Activated CD4-positive, CD25-positive, alpha-beta regulatory T cell treated with anti-CD3 and anti-CD28 coated beads, Interleukin-2, amount 50 U/mL, for 72 hours (primary cell): ENCODE measurements at regions not wholly inside any gene's neighbourhood (a gene's known extent, or its start where the extent isn't known, plus 50 kb on each side); places are given as distances from the start of the nearest gene placed in this dataset.

Source experiments
- DNase-seq: peaks from one replicate; pipeline ENCODE4 v3.0.0; 2021

DNA sequence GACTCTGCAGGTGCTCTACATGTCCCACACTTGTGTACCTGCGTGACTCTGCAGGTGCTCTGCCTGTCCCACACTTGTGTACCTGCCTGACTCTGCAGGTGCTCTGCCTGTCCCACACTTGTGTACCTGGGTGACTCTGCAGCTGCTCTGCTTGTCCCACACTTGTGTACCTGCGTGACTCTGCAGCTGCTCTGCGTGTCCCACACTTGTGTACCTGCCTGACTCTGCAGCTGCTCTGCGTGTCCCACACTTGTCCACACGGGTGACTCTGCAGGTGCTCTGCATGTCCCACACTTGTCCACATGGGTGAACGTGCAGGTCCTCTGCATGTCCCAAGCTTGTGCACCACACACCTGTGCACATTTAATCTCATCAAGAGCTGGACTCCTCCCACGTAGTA is 576.7 kb upstream of the SALL3 start:
- DNase-seq: no peak

DNA sequence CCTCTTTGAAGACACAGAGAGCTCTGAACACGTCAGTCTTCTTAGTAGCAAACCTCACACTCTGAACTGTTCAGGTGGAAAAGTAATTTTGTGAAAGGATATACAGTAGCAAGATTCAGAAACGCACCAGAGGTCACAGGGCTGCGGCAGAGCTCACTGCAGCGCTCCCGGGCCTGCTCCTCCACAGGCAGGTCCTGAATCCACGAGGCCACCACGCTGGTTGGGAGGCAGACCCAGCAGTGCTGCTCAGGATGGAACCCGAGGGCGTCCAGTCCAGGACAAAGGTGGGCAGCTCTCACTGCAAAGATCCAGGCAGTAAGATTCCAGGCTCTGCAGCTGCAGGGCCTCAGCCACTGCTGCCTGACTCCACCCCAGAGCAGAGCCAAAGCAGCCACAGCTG is 576.2 kb upstream of the SALL3 start:
- no peak for DNase-seq

DNA sequence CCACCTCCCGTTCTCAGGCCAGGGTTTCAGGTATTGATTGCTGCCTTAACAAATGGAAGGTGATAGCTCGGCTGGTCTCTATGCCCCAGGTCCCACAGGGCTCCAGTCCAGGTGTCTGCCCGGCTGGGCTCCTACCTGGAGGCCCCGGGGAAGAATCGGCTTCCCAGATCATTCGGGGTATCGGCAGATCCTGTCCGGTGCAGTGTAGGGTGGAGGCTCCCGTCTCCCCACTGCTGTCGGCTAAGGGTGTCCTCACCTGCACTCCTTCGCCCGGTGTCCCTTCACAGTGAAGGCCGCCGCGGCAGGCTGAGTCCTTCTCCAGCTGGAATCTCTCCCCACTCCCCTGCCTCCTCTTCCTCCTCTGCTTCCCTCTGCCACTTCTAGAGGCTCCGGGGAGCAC is 573.9 kb upstream of the SALL3 start:
- no peak for DNase-seq

DNA sequence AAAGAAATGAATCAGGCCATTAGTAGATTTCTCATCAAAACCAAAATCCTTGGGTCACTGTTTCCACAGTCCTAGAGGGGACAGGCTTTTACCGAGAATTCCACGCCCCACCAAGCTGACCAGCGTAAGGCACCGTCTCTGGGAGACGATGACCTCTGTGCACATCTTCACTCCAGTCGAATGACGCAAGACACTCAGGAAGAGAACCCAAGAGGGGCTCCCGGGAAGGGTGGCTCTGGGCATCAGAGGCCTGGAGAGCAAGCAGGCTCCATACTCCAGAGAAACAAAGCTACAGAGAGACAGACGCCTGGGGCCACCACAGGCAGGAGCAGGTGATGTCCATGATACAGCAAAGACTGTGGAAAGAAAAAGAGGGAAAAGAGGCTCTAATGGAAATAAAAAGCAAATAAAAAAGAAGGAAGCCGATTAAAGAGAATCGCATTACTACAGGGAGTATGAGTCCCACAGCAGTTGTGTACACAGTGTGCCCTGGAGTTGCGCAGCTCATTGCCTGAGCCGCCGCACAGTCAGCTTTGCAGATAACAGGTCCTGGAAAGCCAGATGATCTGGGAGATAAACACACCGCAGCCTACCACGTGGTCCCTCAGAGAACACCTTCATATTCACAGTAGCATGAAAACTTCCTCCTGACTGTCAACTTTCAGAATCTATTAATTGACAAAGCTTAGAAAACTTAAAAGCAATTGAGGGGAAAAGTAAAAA is 572.7 kb upstream of the SALL3 start:
- no peak for DNase-seq

DNA sequence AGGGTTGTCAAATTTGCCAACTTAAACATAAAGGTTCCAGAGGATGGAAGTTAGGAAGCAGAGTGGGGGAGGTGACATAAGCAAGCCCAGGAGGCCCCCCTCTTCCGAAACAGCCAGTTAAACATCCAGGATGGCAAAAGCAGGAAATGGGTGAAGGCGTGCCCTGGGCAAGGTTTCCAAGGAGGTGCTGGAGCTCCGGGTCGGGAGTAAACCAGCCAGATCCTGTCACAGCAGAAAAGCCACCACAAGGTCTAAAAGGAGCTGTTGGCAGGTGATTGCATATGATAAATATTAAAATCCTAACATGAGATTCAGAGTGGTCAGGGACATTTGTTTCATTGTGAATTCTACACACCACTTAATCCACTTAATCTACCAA is 572.2 kb upstream of the SALL3 start:
- DNase-seq: no peak

DNA sequence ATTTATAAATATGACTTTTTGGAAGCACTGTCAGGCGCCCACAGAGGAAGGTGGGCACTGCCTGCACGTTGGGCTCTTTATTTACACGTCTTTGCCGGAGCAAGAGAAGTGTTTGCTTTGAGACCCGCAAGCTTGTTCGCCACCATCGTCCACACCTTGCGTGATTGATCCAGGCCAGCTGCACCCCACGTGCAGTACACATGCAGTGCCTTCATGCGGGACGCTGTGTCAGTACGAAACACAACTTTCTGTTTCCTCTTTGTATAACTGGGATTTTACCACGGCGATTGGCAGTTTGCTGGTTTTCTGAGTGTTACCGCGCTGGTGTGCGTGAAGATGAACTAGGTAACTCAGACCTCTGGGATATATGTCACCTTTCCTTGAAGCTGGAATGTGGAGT is 571.0 kb upstream of the SALL3 start:
- no peak for DNase-seq

DNA sequence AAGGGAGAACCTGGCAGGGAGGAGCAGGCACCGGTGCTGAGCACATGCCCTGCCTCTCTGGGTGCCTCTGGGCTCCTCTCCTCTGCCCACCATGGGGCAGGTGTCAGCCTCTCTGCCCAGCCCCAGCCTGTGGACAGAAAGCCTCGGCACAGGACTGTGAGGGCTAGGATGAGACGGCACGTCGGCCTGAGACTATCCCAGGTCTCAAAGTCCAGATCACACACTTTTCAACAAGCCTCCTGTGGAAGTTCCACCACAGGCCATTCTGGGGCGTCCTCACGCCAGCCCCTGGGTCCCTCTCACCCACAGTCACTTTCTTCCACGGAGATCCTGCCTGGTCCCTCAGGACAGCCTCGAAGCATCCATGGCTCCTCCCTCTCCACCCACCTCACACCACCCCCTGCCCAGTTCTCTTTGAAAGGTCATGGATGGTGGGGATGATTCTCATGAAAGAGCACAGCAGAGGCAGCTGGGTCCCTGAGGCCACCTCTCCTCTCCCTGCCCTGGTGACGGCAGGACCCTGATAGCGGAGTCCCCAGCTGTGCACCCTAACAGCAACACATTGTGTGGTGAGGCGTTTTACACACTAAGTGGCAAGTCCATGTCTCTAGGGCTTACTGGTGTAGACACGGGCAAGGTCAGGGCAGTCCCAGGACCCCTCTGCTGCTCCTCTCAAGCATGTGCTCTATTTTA is 569.4 kb upstream of the SALL3 start:
- no peak for DNase-seq

DNA sequence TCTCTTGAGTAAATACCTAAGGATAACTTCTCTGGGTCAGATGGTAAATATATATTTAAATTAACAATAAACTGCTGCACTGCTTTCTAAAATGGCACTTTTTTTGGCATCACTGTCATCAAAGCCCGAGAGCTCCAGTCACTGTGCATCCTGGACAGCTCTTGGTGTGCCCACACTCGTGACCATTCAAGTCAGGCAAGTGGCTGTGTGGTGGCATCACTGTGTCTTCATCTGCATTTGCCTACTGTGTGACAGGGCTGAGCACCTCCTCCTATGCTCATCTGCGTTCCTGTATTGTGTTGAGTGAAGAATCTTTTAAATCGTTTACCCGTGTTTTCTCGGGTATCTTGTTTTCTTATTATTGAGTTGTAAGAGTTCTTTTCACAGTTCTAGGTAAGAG is 568.1 kb upstream of the SALL3 start:
- DNase-seq: no peak

DNA sequence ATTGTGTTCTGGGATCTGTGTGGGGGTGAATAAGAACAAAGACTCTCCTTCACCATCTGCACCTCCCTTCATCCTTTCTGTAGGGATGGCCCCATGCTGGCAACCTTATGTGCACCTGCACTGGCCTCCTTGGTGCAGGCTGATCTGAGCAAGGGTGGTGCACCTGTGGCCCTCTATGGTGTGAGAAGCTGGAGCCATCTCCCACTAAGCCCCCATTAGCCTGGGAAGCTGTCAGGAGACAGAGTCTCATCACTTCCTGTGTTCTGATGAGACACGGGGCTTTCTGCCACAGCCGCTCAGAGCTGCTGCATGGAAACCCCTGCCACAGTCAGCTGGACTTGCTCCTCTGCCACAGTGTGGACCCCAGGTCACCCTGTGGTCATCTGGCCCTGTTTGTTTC is 565.3 kb upstream of the SALL3 start:
- no peak for DNase-seq

DNA sequence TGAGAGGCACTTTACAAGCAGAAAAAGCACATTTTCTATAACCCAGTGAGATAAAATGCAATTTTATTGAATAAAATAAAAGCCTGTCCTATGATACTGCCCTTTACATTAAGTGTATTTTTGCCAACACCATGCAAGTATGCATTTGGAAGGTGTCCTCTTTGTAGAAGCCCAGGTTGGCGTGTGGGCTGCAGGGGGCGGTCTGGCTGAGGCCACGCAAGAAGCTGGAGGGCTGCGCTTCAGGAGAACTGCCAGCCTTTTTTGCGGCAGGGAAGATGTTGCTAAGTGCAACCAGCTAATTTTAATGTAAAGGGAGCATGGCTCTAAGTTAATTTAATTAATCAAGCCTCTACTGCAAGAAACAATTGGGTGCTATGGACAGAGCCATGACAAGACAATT is 562.8 kb upstream of the SALL3 start:
- DNase-seq: no peak

DNA sequence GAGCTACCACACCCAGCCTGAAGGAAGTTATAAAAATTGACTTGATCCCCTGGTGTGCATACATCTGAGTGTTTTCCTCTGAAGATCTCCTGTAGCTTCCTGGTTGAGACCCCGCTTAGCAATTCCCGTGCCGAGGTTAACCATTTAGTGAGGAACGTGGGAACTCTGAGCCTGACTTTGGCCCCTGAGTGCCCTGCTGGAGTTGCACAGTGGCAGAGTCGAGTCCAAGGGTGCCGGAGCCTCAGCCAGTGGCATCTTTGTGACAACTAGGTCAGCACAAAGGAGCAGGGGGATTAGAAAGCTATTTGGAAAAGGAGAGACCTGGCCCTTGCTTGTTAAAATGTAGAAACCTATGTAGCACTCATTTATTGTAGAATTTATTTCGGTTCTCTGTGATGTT is 561.2 kb upstream of the SALL3 start:
- no peak for DNase-seq

DNA sequence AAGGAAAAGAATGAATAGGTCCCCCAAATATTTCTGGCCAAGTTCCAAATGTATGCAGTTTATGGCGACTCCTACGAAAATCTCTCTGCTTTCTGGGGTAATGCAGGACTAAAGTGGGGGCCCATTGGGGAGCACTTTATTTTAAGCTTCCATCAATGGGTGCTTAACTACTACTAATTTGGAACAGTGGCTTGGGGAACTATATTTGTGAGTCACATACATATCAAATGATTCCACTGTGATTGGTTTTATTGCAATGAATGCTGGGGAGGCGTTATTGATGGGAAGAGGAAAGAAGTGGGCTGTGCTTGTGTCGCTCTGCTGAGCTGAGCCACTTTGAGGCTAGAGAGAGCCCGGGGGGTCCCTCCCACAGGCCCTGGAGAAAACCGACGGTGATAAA is 560.4 kb upstream of the SALL3 start:
- no peak for DNase-seq

DNA sequence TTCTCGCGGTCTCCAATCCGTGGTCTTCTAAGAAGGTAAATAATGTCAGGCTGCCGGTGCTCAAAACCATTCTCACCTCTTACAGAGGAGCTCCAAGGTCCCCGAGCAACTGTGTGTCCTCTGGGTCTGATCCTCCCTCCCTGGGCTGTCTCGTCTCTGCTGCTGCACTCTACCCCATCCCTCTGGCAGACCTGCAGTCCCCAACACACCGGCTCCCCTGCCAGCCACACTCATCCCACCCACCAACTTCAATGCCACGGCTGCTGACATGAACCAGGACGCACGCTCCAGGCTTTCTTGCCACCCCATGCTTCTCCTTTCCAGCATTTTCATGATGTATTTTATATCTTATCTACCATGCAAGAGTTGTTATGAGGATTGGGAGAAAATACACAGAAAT is 559.5 kb upstream of the SALL3 start:
- no peak for DNase-seq

DNA sequence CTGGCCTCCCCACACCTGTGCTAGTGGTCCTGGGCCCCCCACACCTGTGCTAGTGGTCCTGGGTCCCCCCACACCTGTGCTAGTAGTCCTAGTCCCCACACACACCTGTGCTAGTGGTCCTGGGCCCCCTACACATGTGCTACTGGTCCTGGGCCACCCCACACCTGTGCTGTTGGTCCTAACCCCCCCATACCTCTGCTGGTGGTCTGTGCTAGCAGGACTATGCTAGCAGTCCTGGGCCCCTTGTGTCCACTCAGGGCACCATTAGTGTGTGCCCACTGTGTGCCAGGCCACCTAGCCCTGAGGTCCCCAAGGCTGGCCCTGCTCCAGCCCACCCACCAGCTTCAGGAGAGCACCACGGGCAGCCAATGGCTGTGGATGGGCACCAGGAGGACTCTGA is 558.2 kb upstream of the SALL3 start:
- DNase-seq: no peak

DNA sequence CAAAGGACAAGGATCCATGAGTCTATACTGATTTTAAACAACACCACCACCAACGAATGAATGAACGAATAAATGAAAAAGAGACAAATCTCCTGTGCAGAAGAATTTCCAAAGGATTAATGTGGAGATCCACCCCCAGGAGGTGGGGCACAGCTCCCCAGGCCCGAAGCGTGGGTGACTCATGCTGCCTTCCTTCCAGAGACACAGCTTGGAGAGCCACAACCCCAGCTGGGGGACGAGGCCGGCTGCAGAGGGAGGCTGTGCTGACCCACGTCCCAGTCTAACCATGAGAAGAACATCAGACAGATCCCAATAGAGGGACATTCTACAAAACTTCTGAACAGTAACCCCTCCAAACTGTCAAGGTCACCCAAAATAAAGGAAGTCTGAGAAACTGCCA is 557.3 kb upstream of the SALL3 start:
- DNase-seq: no peak

DNA sequence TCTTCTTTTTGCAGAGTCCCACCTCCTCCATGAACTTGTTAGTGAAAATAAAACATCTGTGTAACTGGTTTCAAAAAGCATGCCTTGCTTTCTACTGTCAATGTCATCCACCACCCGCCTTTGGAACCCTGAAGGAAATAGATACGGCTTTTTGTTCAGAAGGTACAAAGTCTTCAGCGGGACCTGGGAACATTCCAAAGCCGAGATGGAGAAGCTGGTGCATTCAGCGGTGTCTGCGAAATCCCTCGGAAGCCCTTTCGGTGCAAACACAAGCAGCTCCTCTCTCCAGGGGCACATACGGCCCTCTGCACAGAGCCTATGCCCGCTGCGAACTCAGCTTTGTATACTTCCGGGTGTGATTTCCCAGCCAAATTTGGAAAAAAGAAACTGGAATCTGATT is 555.8 kb upstream of the SALL3 start:
- no peak for DNase-seq

DNA sequence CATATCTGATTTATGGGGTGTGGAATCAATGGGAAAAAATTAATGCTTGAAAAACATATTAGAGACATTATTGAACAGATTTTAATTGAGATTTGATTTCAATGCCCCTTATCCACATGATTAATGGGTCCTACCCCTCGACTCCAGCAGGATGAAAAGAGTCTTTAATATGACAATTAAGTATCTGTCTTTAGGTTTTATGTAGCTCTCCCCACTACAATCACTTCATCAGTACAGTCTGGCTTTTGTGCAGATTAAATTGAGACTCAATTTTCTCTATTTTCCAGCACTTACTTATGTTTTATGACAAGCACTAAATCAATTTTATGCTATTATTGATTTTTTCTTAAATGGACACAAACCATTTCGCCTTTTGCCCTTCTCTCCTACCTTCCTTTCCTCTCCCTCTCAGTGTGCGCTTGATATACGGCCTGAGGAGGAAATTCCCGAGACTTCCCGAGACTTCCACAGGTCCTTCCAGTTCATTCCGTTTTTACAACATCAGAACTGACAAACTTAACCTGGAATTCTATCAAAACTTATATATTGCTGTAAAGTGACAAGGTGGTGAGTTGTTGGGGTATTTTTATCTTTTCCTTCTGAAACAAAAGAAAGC is 555.1 kb upstream of the SALL3 start:
- no peak for DNase-seq

DNA sequence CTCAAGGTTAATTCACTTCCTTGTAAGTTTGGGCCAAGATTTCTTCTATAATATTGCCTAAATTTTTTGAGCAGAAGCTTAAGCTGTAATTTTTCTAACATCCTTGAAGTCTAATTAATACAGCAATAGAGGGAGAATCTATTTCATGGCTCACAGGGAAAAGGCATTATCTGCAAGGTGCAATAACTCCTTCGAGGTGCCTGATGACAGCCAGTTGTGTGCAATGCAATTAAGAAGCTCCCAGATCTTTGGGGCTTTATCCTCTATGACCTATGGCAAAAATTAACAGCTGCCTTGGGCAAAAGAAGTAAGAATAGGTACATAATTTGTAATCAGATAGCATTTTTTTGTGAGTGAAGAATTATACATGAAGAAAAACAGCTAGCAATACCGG is 554.6 kb upstream of the SALL3 start:
- DNase-seq: no peak

DNA sequence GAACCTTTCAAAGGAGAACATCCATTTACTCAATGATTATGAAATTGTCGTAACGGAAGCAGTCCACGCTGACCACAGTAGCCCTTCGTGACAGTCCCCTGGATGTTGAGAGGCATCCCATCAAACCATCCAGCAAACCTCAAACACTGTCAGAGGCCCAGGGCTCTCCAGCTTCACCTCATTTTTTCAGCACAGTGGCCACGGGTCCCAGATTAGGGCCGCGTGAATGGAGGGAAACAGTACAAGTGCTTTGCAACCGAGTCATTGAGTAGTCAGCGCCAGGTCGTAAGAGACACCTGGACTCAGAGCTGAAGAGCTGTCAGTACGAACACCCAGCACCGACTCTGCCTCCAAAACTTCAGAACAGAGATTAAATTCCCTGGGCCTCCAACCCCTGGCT is 552.5 kb upstream of the SALL3 start:
- no peak for DNase-seq

DNA sequence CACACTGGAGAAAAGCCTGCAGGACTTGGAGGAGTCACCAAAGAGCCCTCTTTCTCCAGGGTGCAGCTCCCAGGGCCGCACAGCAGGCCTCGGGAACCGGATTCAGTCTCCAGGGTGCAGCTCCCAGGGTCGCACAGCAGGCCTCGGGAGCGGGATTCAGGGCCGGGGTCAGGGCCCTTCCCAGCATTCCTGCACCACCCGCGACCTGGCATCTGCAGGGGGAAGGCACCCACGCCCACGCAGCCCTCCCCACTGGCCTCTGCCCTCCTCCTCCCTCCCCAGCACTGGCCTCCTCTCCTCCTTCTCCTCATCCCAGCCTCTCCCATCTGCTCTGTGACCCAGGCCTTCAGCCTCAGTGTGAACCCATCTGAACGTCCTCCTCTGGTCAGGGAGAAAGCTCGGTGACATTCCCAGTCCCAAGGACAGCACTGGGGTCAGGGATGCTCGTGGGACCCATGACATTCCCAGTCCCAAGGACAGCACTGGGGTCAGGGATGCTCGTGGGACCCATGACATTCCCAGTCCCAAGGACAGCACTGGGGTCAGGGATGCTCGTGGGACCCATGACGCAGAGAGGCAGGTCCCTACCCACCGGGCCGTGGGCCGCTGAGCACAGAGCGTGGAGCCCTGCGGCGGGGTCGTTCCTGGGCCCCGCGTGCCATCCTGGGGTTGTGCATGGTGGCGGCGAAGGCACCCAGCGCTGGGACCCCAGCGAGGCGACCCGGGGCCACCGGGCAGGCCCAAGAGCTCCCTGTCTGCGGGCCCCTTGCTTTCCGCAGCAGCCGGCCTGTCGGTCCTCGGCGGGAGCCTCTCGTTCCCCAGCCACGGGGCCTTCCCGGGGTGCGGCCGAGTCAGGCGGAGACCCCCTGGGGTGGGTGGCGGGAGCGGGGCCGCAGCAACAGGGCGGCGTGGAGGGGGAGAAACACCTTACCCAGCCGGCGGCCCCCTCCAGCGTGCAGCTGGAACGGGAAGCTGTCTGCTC is 550.2 kb upstream of the SALL3 start:
- DNase-seq: no peak

DNA sequence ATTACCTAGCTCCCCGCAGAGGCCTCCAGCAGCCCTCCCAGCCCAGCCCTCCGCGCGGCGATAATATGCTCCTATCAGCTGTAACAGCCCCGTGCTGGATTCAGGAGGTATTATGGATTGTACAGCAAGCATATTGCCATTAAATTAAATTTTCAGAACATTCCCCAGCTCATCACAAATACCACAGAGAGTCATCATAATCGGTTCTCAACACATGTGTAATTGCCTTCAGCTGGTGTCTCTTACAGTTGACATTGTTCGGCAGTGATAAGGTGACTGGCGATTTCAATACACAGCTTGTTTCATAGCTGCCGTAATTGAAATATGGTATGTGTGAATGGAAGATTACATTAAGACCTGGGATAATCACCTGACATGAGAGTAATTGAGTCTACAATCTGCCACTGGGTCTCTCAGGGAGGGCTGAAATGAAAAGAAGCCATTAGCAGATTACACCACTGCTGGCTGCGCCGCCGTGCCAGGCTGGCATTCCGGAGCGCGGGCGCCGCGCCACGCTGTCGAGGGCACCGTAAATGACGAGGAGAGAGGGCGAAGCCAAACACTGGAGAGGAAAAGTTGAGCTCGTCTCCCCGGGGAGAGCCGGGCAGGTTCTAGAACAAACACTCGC is 549.4 kb upstream of the SALL3 start:
- DNase-seq: no peak

DNA sequence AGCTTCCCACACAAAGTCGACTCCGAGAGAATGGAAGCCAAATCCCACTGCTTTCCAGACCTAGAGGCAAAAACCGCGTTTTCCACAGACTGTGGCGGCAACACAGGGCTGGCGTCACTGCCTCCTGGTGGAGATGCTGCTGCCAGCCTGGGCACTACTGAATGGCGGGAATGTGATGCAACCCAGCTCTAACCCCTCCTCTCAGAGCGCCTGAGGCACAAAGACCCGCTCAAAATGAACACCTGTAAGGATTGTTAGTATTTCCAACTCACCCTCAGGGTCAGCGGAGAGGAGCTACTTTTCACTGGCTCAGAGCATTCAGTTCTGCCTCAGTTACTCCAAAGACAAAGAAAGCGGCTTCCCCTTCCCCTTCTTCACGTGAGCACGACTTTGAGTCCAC is 548.0 kb upstream of the SALL3 start:
- no peak for DNase-seq

DNA sequence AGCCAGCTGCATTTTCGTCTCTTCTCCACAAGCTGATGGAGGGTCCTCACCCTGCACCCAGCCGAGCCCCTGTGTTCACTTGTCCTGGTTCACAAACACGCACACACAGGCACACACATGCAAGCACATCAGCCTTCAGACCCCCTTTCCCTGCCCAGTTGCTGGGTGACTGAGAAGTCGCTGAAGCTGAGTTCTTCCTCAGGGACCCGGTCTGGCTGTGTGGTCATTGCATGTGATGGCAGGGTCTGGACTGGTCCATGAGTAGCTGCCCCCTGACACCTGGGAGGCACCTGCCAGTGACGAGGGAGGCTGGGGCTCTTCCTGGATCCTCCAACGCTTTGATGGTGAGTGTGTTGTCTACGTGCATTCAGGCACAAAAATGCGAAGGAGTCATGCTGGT is 546.1 kb upstream of the SALL3 start:
- no peak for DNase-seq
